RWPE2 (cell line): ENCODE measurements at regions not wholly inside any gene's neighbourhood (a gene's known extent, or its start where the extent isn't known, plus 50 kb on each side); places are given as distances from the start of the nearest gene placed in this dataset.
"Not testable (repeated sequence)": the region's sequence is repeated elsewhere in the genome, so short reads cannot be mapped to it uniquely, and the experiment has no call there.

Source experiments
- ATAC-seq: fragments of 200-7000 bp; cut with Tn5 transposase; 3 replicates; pipeline ENCODE4 v1.9.1; 2021; ENCODE audit warnings: low read depth
- DNase-seq: peaks from one replicate; pipeline ENCODE4 v3.0.0-alpha.2; 2020; ENCODE audit warnings: low spot score
- H3K27ac ChIP-seq: fragments of 450-650 bp; 2 replicates; pipeline ENCODE4 v1.5.1; 2017; ENCODE audit warnings: mild to moderate bottlenecking; ENCODE audit not compliant: poor library complexity, severe bottlenecking
- H3K27me3 ChIP-seq: fragments of 250-450 bp; sonication (Bioruptor Pico); 2 replicates; pipeline ENCODE4 v1.5.1; 2021; ENCODE audit warnings: mild to moderate bottlenecking, moderate library complexity; ENCODE audit not compliant: insufficient read depth, poor library complexity, severe bottlenecking
- H3K36me3 ChIP-seq: fragments of 250-450 bp; sonication (Bioruptor Pico); 2 replicates; pipeline ENCODE4 v1.5.1; 2020; ENCODE audit warnings: low read depth, mild to moderate bottlenecking, moderate library complexity
- H3K4me1 ChIP-seq: fragments of 250-450 bp; sonication (Bioruptor Pico); 2 replicates; pipeline ENCODE4 v1.5.1; 2021; ENCODE audit warnings: mild to moderate bottlenecking, moderate library complexity; ENCODE audit not compliant: insufficient read depth, poor library complexity, severe bottlenecking
- H3K4me3 ChIP-seq: fragments of 250-450 bp; sonication (Bioruptor Pico); 2 replicates; pipeline ENCODE4 v1.5.1; 2021; ENCODE audit warnings: mild to moderate bottlenecking, moderate library complexity; ENCODE audit not compliant: severe bottlenecking
- H3K9me3 ChIP-seq: fragments of 250-450 bp; sonication (Bioruptor Pico); 2 replicates; pipeline ENCODE4 v1.5.1; 2021; ENCODE audit warnings: mild to moderate bottlenecking, moderate library complexity; ENCODE audit not compliant: severe bottlenecking
- CTCF ChIP-seq: fragments of 450-650 bp; IDR thresholded peaks from one replicate; pipeline ENCODE4 v1.5.1; 2017; ENCODE audit warnings: mild to moderate bottlenecking, moderate library complexity; ENCODE audit not compliant: poor library complexity, severe bottlenecking

GRCh38 chrY:12289415-12289814 is 411.6 kb upstream of the USP9Y start:
- no peaks in the 10 kb centered on the region for H3K9me3 ChIP-seq
- H3K4me3 ChIP-seq, result no peak overlapping the region
- H3K27ac ChIP-seq, result no peak overlapping the region
- TF ChIP-seq CTCF, result no peak
- H3K27me3 ChIP-seq, result no peaks in the 10 kb centered on the region
- H3K36me3 ChIP-seq, result no peaks in the 10 kb centered on the region
- 0 out of 3 replicates have a peak, but pooled peaks have one; percentile 31 for ATAC-seq
- H3K4me1 ChIP-seq, result no peaks in the 10 kb centered on the region
- DNase-seq, result no peak

DNA sequence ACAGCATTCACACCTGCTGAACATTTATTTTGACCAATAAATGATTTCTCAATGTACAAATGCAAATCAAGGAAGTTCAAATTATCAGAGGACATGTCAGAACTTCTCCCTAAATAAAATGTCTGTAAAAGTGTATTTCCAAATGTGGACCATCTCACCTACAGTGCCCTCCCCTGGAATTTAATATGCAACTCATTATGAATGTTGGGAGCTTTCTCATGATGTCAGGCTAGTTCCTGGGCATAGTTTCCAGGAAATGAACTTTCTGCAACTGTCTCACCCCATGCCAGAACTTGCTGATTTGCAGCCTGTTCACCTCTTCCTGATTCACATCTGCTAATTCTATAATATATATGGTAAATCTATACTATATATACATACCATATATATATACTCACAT is 408.5 kb upstream of the USP9Y start:
- H3K4me1 ChIP-seq, result peaks cover 10% of the 10 kb centered on the region
- H3K27me3 ChIP-seq, result no peaks in the 10 kb centered on the region
- TF ChIP-seq CTCF, result no peak
- no peak overlapping the region for H3K27ac ChIP-seq
- no peak overlapping the region for H3K4me3 ChIP-seq
- DNase-seq (no peak), ATAC-seq (peak; percentile 33; the same call in 1 of the 3 replicates)
- no peaks in the 10 kb centered on the region for H3K9me3 ChIP-seq
- no peaks in the 10 kb centered on the region for H3K36me3 ChIP-seq

- no peak for DNase-seq
- Histone ChIP-seq H3K4me3 (no peak overlapping the region), H3K4me1 (peaks cover 10% of the 10 kb centered on the region), H3K9me3 (no peaks in the 10 kb centered on the region), H3K27ac (peak overlapping the region; percentile 21), H3K36me3 (no peaks in the 10 kb centered on the region), H3K27me3 (no peaks in the 10 kb centered on the region)
- TF ChIP-seq CTCF, result no peak
- peak; percentile 25; the same call in 1 of the 3 replicates for ATAC-seq
These were observed 404.6 kb upstream of the USP9Y start for GRCh38 chrY:12296460-12296859.

- DNase-seq, H3K36me3 ChIP-seq, ATAC-seq, H3K27ac ChIP-seq, H3K9me3 ChIP-seq, H3K4me1 ChIP-seq, H3K27me3 ChIP-seq, H3K4me3 ChIP-seq: not testable (repeated sequence)
These were observed 401.2 kb upstream of the USP9Y start for GRCh38 chrY:12299796-12300195.

GRCh38 chrY:12303464-12303863 is 397.6 kb upstream of the USP9Y start:
- Histone ChIP-seq H3K4me3 (no peak overlapping the region), H3K27ac (no peak overlapping the region), H3K27me3 (no peaks in the 10 kb centered on the region), H3K36me3 (no peaks in the 10 kb centered on the region), H3K4me1 (peaks cover 2% of the 10 kb centered on the region), H3K9me3 (no peaks in the 10 kb centered on the region)
- ATAC-seq (no peak), DNase-seq (no peak)
- TF ChIP-seq CTCF, result no peak
